ENCODE measurements at regions not wholly inside any gene's neighbourhood (a gene's known extent, or its start where the extent isn't known, plus 50 kb on each side); places are given as distances from the start of the nearest gene placed in this dataset.
"Not testable (repeated sequence)": the region's sequence is repeated elsewhere in the genome, so short reads cannot be mapped to it uniquely, and the experiment has no call there.

GRCh38 chr2:180829261-180829660 is 151.1 kb upstream of the UBE2E3 start:
- no peak for DNase-seq

- no peak for DNase-seq
Observed at GRCh38 chr2:180828756-180829155, 151.6 kb upstream of the UBE2E3 start.

GRCh38 chr2:180823546-180824141 is 156.8 kb upstream of the UBE2E3 start:
- no peak for DNase-seq

- no peak for DNase-seq
Observed at GRCh38 chr2:180819106-180819505, 161.3 kb upstream of the UBE2E3 start.

- not testable (repeated sequence) for DNase-seq
Observed at GRCh38 chr2:180818700-180819099, 161.7 kb upstream of the UBE2E3 start.

- DNase-seq, result no peak
Observed at GRCh38 chr2:180799141-180799540, 181.3 kb upstream of the UBE2E3 start.

GRCh38 chr2:180790891-180791290 is 189.5 kb upstream of the UBE2E3 start:
- no peak for DNase-seq

GRCh38 chr2:180787330-180787729 is 193.1 kb upstream of the UBE2E3 start:
- no peak for DNase-seq

GRCh38 chr2:180781276-180781675 is 199.1 kb upstream of the UBE2E3 start:
- no peak for DNase-seq

- no peak for DNase-seq
Observed at GRCh38 chr2:180778291-180778690, 202.1 kb upstream of the UBE2E3 start.

- DNase-seq, result no peak
Observed at GRCh38 chr2:180776921-180777320, 203.5 kb upstream of the UBE2E3 start.

GRCh38 chr2:180775711-180776110 is 204.7 kb upstream of the UBE2E3 start:
- DNase-seq, result no peak

GRCh38 chr2:180765316-180765715 is 215.1 kb upstream of the UBE2E3 start:
- not testable (repeated sequence) for DNase-seq

- DNase-seq, result no peak
Observed at GRCh38 chr2:180763263-180763989, 217.0 kb upstream of the UBE2E3 start.

GRCh38 chr2:180761224-180761623 is 219.2 kb upstream of the UBE2E3 start:
- no peak for DNase-seq

GRCh38 chr2:180759631-180760030 is 220.8 kb upstream of the UBE2E3 start:
- no peak for DNase-seq

GRCh38 chr2:180753809-180754761 is 226.3 kb upstream of the UBE2E3 start:
- DNase-seq, result no peak

- no peak for DNase-seq
Observed at GRCh38 chr2:180751306-180751920, 229.0 kb upstream of the UBE2E3 start.

GRCh38 chr2:180747728-180748127 is 232.7 kb upstream of the UBE2E3 start:
- DNase-seq, result no peak

- DNase-seq, result no peak
Observed at GRCh38 chr2:180743401-180743800, 237.0 kb upstream of the UBE2E3 start.

GRCh38 chr2:180742801-180743200 is 237.6 kb upstream of the UBE2E3 start:
- no peak for DNase-seq

GRCh38 chr2:180739070-180739469 is 241.3 kb upstream of the UBE2E3 start:
- DNase-seq, result no peak

GRCh38 chr2:180735799-180736198 is 244.6 kb upstream of the UBE2E3 start:
- no peak for DNase-seq
